ENCODE measurements at regions not wholly inside any gene's neighbourhood (a gene's known extent, or its start where the extent isn't known, plus 50 kb on each side); places are given as distances from the start of the nearest gene placed in this dataset.

- TF ChIP-seq CTCF (IDR thresholded peaks at IDR 0.05) (no peak), POLR2A (IDR thresholded peaks at IDR 0.05) (no peak)
Observed at GRCh38 chr4:164529058-164529457, 224.9 kb upstream of the SMIM31 start.
